GM12892 (cell line): ENCODE measurements at regions not wholly inside any gene's neighbourhood (a gene's known extent, or its start where the extent isn't known, plus 50 kb on each side); places are given as distances from the start of the nearest gene placed in this dataset.

Source experiments
- POLR2A ChIP-seq: IDR thresholded peaks from 2 replicates; pipeline ENCODE4 v1.6.1; 2011; ENCODE audit warnings: low read depth, low read length, control low read depth
- POLR2AphosphoS5 ChIP-seq: IDR thresholded peaks from 2 replicates; pipeline ENCODE4 v1.6.1; 2011; ENCODE audit warnings: low read depth, low read length, control low read depth

DNA sequence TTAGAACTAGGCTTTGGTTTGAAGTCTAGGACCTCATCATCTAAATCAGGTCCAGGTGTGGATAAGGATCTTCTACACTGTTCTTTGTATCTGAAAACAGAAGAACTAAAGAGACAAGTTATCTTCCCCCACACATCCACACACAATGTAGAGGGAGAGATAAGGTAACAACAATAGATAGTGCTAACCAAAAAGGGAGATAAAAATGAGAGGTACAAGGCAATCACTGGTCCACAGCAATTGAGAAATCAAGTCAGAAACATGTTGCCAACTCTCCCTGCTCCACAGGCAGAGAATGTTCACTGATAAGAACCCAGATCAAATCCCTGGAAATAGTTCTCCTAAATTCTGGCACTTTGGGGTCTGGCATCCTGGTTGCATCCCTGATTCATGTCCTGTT is 75.8 kb upstream of the LHX8 start:
- TF ChIP-seq POLR2AphosphoS5 (no peak), POLR2A (no peak)
